H1 (cell line): ENCODE measurements at regions not wholly inside any gene's neighbourhood (a gene's known extent, or its start where the extent isn't known, plus 50 kb on each side); places are given as distances from the start of the nearest gene placed in this dataset.

Source experiments
- CTCF ChIA-PET: fragments of 300-600 bp; sonication (Branson Sonifier 250); formaldehyde crosslinking; loops from one replicate; lab custom pipeline; 2021; ENCODE audit not compliant: partially characterized antibody; lab: Charles Lee
- POLR2A ChIA-PET: fragments of 300-600 bp; sonication (Branson Sonifier 250); formaldehyde crosslinking; loops from one replicate; lab custom pipeline; 2021; ENCODE audit warnings: inconsistent platforms; ENCODE audit not compliant: partially characterized antibody; lab: Charles Lee
- DNase-seq, 2 experiments: peaks; one replicate each; pipeline versions ENCODE4 v3.0.0 to v3.0.0-alpha.2; 2010 to 2022; ENCODE audit warnings: low spot score in 2 of 2, low read depth in 1 of 2, mixed read lengths in 1 of 2
- FAIRE-seq: peaks from 2 replicates; lab custom pipeline; 2011; peaks lifted over from hg19 to GRCh38; lab: Jason Lieb, UNC
- H2AFZ ChIP-seq: 2 replicates; pipeline ENCODE4 v1.8.1; 2012; ENCODE audit warnings: low read length, inconsistent platforms
- H2AK5ac ChIP-seq: 2 replicates; pipeline ENCODE4 v1.6.1; 2013; ENCODE audit warnings: low read depth, low read length
- H2BK120ac ChIP-seq: replicated peaks from 2 replicates; pipeline ENCODE3; 2013; ENCODE audit warnings: low read depth, low read length, inconsistent platforms
- H2BK12ac ChIP-seq: 2 replicates; pipeline ENCODE4 v1.6.1; 2013; ENCODE audit warnings: low read depth, low read length
- H2BK15ac ChIP-seq: 2 replicates; pipeline ENCODE4 v1.6.1; 2013; ENCODE audit warnings: low read length
- H2BK20ac ChIP-seq: 2 replicates; pipeline ENCODE4 v1.6.1; 2013; ENCODE audit warnings: low read length
- H2BK5ac ChIP-seq: 2 replicates; pipeline ENCODE4 v1.6.1; 2013; ENCODE audit warnings: low read depth, low read length
- H3K14ac ChIP-seq: 2 replicates; pipeline ENCODE4 v1.6.1; 2013; ENCODE audit warnings: inconsistent platforms; ENCODE audit not compliant: insufficient read length
- H3K18ac ChIP-seq: 2 replicates; pipeline ENCODE4 v1.6.1; 2013; ENCODE audit warnings: low read length; ENCODE audit errors: extremely low read depth
- H3K23ac ChIP-seq: 2 replicates; pipeline ENCODE4 v1.6.1; 2013; ENCODE audit warnings: inconsistent platforms; ENCODE audit not compliant: insufficient read length
- H3K23me2 ChIP-seq: 2 replicates; pipeline ENCODE4 v1.6.1; 2013; ENCODE audit warnings: low read depth, low read length
- H3K27ac ChIP-seq: 2 replicates; pipeline ENCODE4 v1.6.1; 2011; ENCODE audit warnings: low read depth, low read length, inconsistent platforms
- H3K27me3 ChIP-seq, 4 experiments: replicated peaks in 1 of 4; 1 replicate in 1 of 4; 2 replicates in 3 of 4; pipeline versions ENCODE4 v1.6.1 to v1.8.1; 2011 to 2013; ENCODE audit warnings: low read length in 3 of 4, mild to moderate bottlenecking in 3 of 4, inconsistent platforms in 2 of 4, mixed read lengths in 2 of 4, moderate library complexity in 1 of 4; ENCODE audit not compliant: control insufficient read depth in 3 of 4, insufficient read depth in 3 of 4; ENCODE audit errors: extremely low read depth in 1 of 4
- H3K36me3 ChIP-seq, 4 experiments: 2 replicates each; pipeline versions ENCODE4 v1.6.1 to v1.8.1; 2011 to 2013; ENCODE audit warnings: mild to moderate bottlenecking in 4 of 4, low read length in 3 of 4, moderate library complexity in 2 of 4, control low read depth in 1 of 4, inconsistent platforms in 1 of 4; ENCODE audit not compliant: insufficient read depth in 4 of 4, control insufficient read depth in 2 of 4
- H3K4ac ChIP-seq: replicated peaks from 2 replicates; pipeline ENCODE3; 2013; ENCODE audit warnings: low read length, low read depth, mixed read lengths, inconsistent platforms; ENCODE audit not compliant: insufficient read length
- H3K4me1 ChIP-seq, 4 experiments: replicated peaks in 1 of 4; 1 replicate in 1 of 4; 2 replicates in 3 of 4; pipeline versions ENCODE4 v1.6.1 to v1.8.1; 2011 to 2013; ENCODE audit warnings: low read length in 3 of 4, inconsistent platforms in 2 of 4, mixed read lengths in 1 of 4; ENCODE audit not compliant: insufficient read depth in 4 of 4, control insufficient read depth in 3 of 4
- H3K4me2 ChIP-seq, 2 experiments: 2 replicates each; pipeline versions ENCODE4 v1.6.1 to v1.8.1; 2011 to 2013; ENCODE audit warnings: low read depth in 2 of 2, low read length in 2 of 2, control low read depth in 1 of 2, inconsistent platforms in 1 of 2, mild to moderate bottlenecking in 1 of 2; ENCODE audit not compliant: insufficient read depth in 1 of 2
- H3K4me3 ChIP-seq, 4 experiments: fragments of 200-600, 300-600 bp in 1 of 4; sonication (generic), shearing (Covaris generic), sonication (Bioruptor Twin) in 1 of 4; 2 replicates each; pipeline versions ENCODE4 v1.5.1 to v1.8.1; 2011 to 2016; ENCODE audit warnings: low read length in 4 of 4, low read depth in 3 of 4, control low read depth in 2 of 4, inconsistent platforms in 2 of 4, mild to moderate bottlenecking in 2 of 4, mixed read lengths in 1 of 4, moderate library complexity in 1 of 4; ENCODE audit not compliant: insufficient read depth in 2 of 4; ENCODE audit errors: extremely low read depth in 1 of 4
- H3K56ac ChIP-seq: replicated peaks from 2 replicates; pipeline ENCODE3; 2013; ENCODE audit warnings: low read depth, mild to moderate bottlenecking, mixed read lengths, low read length, inconsistent platforms; ENCODE audit not compliant: insufficient read length
- H3K79me1 ChIP-seq: 2 replicates; pipeline ENCODE4 v1.6.1; 2013; ENCODE audit warnings: low read depth, low read length, control low read depth
- H3K79me2 ChIP-seq, 2 experiments: 2 replicates each; pipeline versions ENCODE4 v1.6.1 to v1.8.1; 2012 to 2013; ENCODE audit warnings: low read length in 2 of 2, mild to moderate bottlenecking in 2 of 2, inconsistent platforms in 1 of 2; ENCODE audit not compliant: insufficient read depth in 2 of 2, control insufficient read depth in 1 of 2
- H3K9ac ChIP-seq, 4 experiments: replicated peaks in 1 of 4; 1 replicate in 1 of 4; 2 replicates in 3 of 4; pipeline versions ENCODE4 v1.6.1 to v1.8.1; 2011 to 2013; ENCODE audit warnings: low read depth in 3 of 4, low read length in 3 of 4, control low read depth in 2 of 4, mild to moderate bottlenecking in 2 of 4, moderate library complexity in 2 of 4, inconsistent platforms in 1 of 4; ENCODE audit errors: extremely low read depth in 1 of 4
- H3K9me3 ChIP-seq, 2 experiments: 2 replicates each; pipeline versions ENCODE4 v1.6.1 to v1.8.1; 2012 to 2013; ENCODE audit warnings: mild to moderate bottlenecking in 2 of 2, moderate library complexity in 2 of 2, control low read depth in 1 of 2, inconsistent platforms in 1 of 2, low read depth in 1 of 2, low read length in 1 of 2, mixed read lengths in 1 of 2; ENCODE audit not compliant: insufficient read depth in 2 of 2
- H4K20me1 ChIP-seq, 2 experiments: replicated peaks in 1 of 2; 2 replicates each; pipeline versions ENCODE3 to v1.8.1; 2011 to 2013; ENCODE audit warnings: inconsistent platforms in 2 of 2, low read length in 2 of 2, mild to moderate bottlenecking in 1 of 2; ENCODE audit not compliant: insufficient read depth in 2 of 2, control insufficient read depth in 1 of 2
- H4K5ac ChIP-seq: 2 replicates; pipeline ENCODE4 v1.6.1; 2013; ENCODE audit warnings: low read length, low read depth, mixed read lengths, inconsistent platforms; ENCODE audit not compliant: insufficient read length
- H4K8ac ChIP-seq: 2 replicates; pipeline ENCODE4 v1.8.0; 2013; ENCODE audit warnings: mild to moderate bottlenecking, moderate library complexity, low read length, inconsistent platforms; ENCODE audit not compliant: insufficient read depth; ENCODE audit errors: extremely low read depth
- H4K91ac ChIP-seq: replicated peaks from 2 replicates; pipeline ENCODE3; 2013; ENCODE audit warnings: low read length, mixed read lengths, inconsistent platforms; ENCODE audit not compliant: insufficient read length
- EZH2 ChIP-seq: fragments of 200-600 bp; sonication (generic); IDR thresholded peaks from 2 replicates; pipeline ENCODE4 v1.7.1; 2012; ENCODE audit warnings: low read depth, mild to moderate bottlenecking, moderate library complexity, low read length, inconsistent platforms; ENCODE audit not compliant: severe bottlenecking
- RBBP5 ChIP-seq: IDR thresholded peaks from 2 replicates; pipeline ENCODE4 v1.7.1; 2012; ENCODE audit warnings: low read depth, mild to moderate bottlenecking, inconsistent platforms, low read length, moderate library complexity, borderline replicate concordance
- TCF12 ChIP-seq: IDR thresholded peaks from 2 replicates; pipeline ENCODE4 v1.6.1; 2011; ENCODE audit warnings: low read depth, mild to moderate bottlenecking, low read length
- WGBS, 2 experiments: shearing (Covaris generic) in 1 of 2; methylation state at CpG; one replicate each; pipeline versions ENCODE4 v1.1.6 to v1.1.7; 2013 to 2015; ENCODE audit warnings: low lambda C conversion rate in 2 of 2, mixed read lengths in 2 of 2, inconsistent platforms in 1 of 2, low coverage in 1 of 2, missing lambda C conversion rate in 1 of 2; ENCODE audit not compliant: insufficient replicate concordance in 2 of 2, insufficient coverage in 1 of 2, insufficient read length in 1 of 2; ENCODE audit errors: extremely low coverage in 1 of 2, missing lambda C conversion rate in 1 of 2; 5-methylcytosine and 5-hydroxymethylcytosine counted together

GRCh38 chr9:81772144-81772543, 82.8 kb upstream of the TLE1 start:
- no peak overlapping the region for H3K4ac ChIP-seq
- H3K4me1 ChIP-seq, result no peaks in the 10 kb centered on the region
- CTCF ChIA-PET, result no interaction called here
- no peak overlapping the region for H3K4me2 ChIP-seq
- no peak overlapping the region for H3K18ac ChIP-seq
- no peak for DNase-seq
- H3K4me3 ChIP-seq, result no peak overlapping the region
- no peak overlapping the region for H2BK20ac ChIP-seq
- WGBS, 2 experiments, result 96% methylated on average over 1 of the region's 1 CpG; no CpG with 5 or more reads in 1 of the 2 experiments
- H2BK12ac ChIP-seq, result no peak overlapping the region
- no peaks in the 10 kb centered on the region for H3K79me1 ChIP-seq
- no peak overlapping the region for H2AFZ ChIP-seq
- no peak overlapping the region for H4K5ac ChIP-seq
- H3K23me2 ChIP-seq, result no peaks in the 10 kb centered on the region
- no peak overlapping the region for H4K8ac ChIP-seq
- H3K36me3 ChIP-seq, result no peaks in the 10 kb centered on the region
- H3K14ac ChIP-seq, result no peak overlapping the region
- H3K56ac ChIP-seq, result no peak overlapping the region
- no peak overlapping the region for H4K91ac ChIP-seq
- no peak overlapping the region for H2AK5ac ChIP-seq
- H3K23ac ChIP-seq, result no peak overlapping the region
- H3K27me3 ChIP-seq, result no peaks in the 10 kb centered on the region
- H2BK120ac ChIP-seq, result no peak overlapping the region
- no peak overlapping the region for H3K27ac ChIP-seq
- FAIRE-seq, result no peak
- H4K20me1 ChIP-seq, result no peaks in the 10 kb centered on the region
- H2BK15ac ChIP-seq, result no peak overlapping the region
- H3K79me2 ChIP-seq, result no peaks in the 10 kb centered on the region
- H3K9ac ChIP-seq, result no peak overlapping the region
- no peak overlapping the region for H2BK5ac ChIP-seq
- POLR2A ChIA-PET, result no interaction called here
- H3K9me3 ChIP-seq, result peaks cover 5 to 7% of the 10 kb centered on the region in 2 experiments; a peak in 2 of 4 replicates
- TF ChIP-seq EZH2 (no peak), RBBP5 (no peak), TCF12 (no peak)
